Breast epithelium (tissue), 3 donors: ENCODE measurements at regions not wholly inside any gene's neighbourhood (a gene's known extent, or its start where the extent isn't known, plus 50 kb on each side); places are given as distances from the start of the nearest gene placed in this dataset.

Source experiments
- CTCF ChIP-seq, 3 donors: fragments of 450-650 bp; IDR thresholded peaks; one replicate each; pipeline ENCODE4 v1.5.1; 2016 to 2017; ENCODE audit warnings: antibody characterized with exemption in 3 of 3, mild to moderate bottlenecking in 3 of 3, moderate library complexity in 3 of 3
- POLR2AphosphoS5 ChIP-seq, 3 donors: sonication (generic); formaldehyde crosslinking; IDR thresholded peaks; one replicate each; pipeline ENCODE4 v1.6.1; 2017; ENCODE audit warnings: antibody characterized with exemption in 3 of 3

GRCh38 chr16:48481772-48482171 lies 96.6 kb upstream of the SIAH1 start:
- TF ChIP-seq CTCF (IDR thresholded peaks at IDR 0.05) (no peak), POLR2AphosphoS5 (IDR thresholded peaks at IDR 0.05) (no peak)
